ENCODE measurements at regions not wholly inside any gene's neighbourhood (a gene's known extent, or its start where the extent isn't known, plus 50 kb on each side); places are given as distances from the start of the nearest gene placed in this dataset.

DNA sequence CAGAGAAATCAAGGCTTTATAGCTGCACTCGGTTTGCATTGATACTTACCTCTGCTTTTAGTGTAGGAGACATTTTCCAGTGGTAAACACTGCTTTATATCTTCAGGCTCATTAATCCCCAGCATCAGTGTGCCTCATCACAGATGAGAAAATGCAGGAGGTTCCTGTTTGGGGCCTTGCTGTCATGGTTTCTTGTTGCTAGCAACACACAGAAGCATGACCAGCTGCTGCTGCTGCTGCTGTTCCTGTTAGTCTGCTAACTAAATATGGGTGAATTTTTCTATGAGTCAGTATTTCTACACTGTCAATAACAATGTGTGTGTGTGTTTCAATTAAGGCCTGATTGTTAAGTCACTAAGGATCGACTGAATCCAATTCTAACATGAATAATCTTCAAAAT is 85.8 kb upstream of the RGS1 start:
- TF ChIP-seq EP300 (IDR thresholded peaks at IDR 0.05) (no peak), CTCF (IDR thresholded peaks at IDR 0.05) (no peak)
